Body of pancreas (tissue), 4 donors: ENCODE measurements at regions not wholly inside any gene's neighbourhood (a gene's known extent, or its start where the extent isn't known, plus 50 kb on each side); places are given as distances from the start of the nearest gene placed in this dataset.

Source experiments
- ATAC-seq: fragments of 150-250 bp; one replicate; pipeline ENCODE4 v1.9.1; 2016
- DNase-seq, 4 donors: peaks; one replicate each; pipeline ENCODE4 v3.0.0-alpha.2; 2019
- H3K27ac ChIP-seq, 4 donors: fragments of 200-600 bp; sonication (generic); 1 replicate in 3 of 4; 2 replicates in 1 of 4; pipeline versions ENCODE4 v1.5.1 to v1.6.1; 2016 to 2019; ENCODE audit warnings: mild to moderate bottlenecking in 1 of 4, mixed read lengths in 1 of 4, moderate library complexity in 1 of 4
- H3K27me3 ChIP-seq, 2 donors: fragments of 200-600 bp; sonication (generic); one replicate each; pipeline ENCODE4 v1.6.0; 2016; ENCODE audit warnings: mild to moderate bottlenecking in 1 of 2
- H3K36me3 ChIP-seq, 2 donors: fragments of 200-600 bp; sonication (generic); replicated peaks in 1 of 2; 2 replicates each; pipeline ENCODE4 v1.5.1; 2016; ENCODE audit warnings: low read depth in 2 of 2; ENCODE audit not compliant: insufficient read depth in 1 of 2
- H3K4me1 ChIP-seq: fragments of 200-600 bp; sonication (generic); one replicate; pipeline ENCODE4 v1.6.0; 2016
- H3K4me3 ChIP-seq, 2 donors: fragments of 200-600 bp; sonication (generic); 1 replicate in 1 of 2; 2 replicates in 1 of 2; pipeline ENCODE4 v1.5.1; 2016 to 2019
- H3K9me3 ChIP-seq, 3 donors: fragments of 200-600 bp; sonication (generic); 1 replicate in 2 of 3; 2 replicates in 1 of 3; pipeline ENCODE4 v1.5.1; 2016
- POLR2A ChIP-seq, 3 donors: fragments of 450-650 bp; IDR thresholded peaks; one replicate each; pipeline ENCODE4 v1.6.1; 2016; ENCODE audit warnings: antibody characterized with exemption in 3 of 3, mild to moderate bottlenecking in 2 of 3
- WGBS, 2 donors: methylation state at CpG; one replicate each; pipeline ENCODE4 v1.1.5; 2017; 5-methylcytosine and 5-hydroxymethylcytosine counted together
- intact Hi-C: fragments of 100-400 bp; cut with DNase I; formaldehyde crosslinking; loops from one replicate; pipeline ENCODE4 v1.15.1; 2023
- TF ChIP-seq, protein P1 (sequence below), 7 experiments: fragments of 450-650 bp in 4 of 7; fragments of 200-600 bp in 3 of 7; sonication (generic) in 3 of 7; IDR thresholded peaks; one replicate each; pipeline ENCODE4 v1.5.1; 2016 to 2019; ENCODE audit warnings: antibody characterized with exemption in 7 of 7

- ATAC-seq (no peak), DNase-seq (no peak)
- no peaks in the 10 kb centered on the region for H3K27me3 ChIP-seq
- H3K9me3 ChIP-seq, result no peaks in the 10 kb centered on the region
- WGBS, 2 donors, result 77 to 89% methylated on average over 2 of the region's 2 CpGs
- no peak overlapping the region for H3K27ac ChIP-seq
- H3K36me3 ChIP-seq, result no peaks in the 10 kb centered on the region
- TF ChIP-seq, protein P1, sequence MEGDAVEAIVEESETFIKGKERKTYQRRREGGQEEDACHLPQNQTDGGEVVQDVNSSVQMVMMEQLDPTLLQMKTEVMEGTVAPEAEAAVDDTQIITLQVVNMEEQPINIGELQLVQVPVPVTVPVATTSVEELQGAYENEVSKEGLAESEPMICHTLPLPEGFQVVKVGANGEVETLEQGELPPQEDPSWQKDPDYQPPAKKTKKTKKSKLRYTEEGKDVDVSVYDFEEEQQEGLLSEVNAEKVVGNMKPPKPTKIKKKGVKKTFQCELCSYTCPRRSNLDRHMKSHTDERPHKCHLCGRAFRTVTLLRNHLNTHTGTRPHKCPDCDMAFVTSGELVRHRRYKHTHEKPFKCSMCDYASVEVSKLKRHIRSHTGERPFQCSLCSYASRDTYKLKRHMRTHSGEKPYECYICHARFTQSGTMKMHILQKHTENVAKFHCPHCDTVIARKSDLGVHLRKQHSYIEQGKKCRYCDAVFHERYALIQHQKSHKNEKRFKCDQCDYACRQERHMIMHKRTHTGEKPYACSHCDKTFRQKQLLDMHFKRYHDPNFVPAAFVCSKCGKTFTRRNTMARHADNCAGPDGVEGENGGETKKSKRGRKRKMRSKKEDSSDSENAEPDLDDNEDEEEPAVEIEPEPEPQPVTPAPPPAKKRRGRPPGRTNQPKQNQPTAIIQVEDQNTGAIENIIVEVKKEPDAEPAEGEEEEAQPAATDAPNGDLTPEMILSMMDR (IDR thresholded peaks at IDR 0.05), result no peak
- no peak for TF ChIP-seq POLR2A (IDR thresholded peaks at IDR 0.05)
- H3K4me3 ChIP-seq, result no peak overlapping the region
- intact Hi-C loops, result no loop called here
- H3K4me1 ChIP-seq, result peaks cover 17% of the 10 kb centered on the region
Observed at GRCh38 chr3:180288816-180289215, 252.1 kb upstream of the PEX5L start.

- Histone ChIP-seq H3K4me1 (peaks cover 32% of the 10 kb centered on the region), H3K27ac (no peak overlapping the region), H3K36me3 (no peaks in the 10 kb centered on the region), H3K4me3 (no peak overlapping the region), H3K9me3 (no peaks in the 10 kb centered on the region), H3K27me3 (no peaks in the 10 kb centered on the region)
- DNase-seq, result no peak
- no peak for TF ChIP-seq POLR2A (IDR thresholded peaks at IDR 0.05)
- TF ChIP-seq, protein P1 (IDR thresholded peaks at IDR 0.05), result no peak
- intact Hi-C loops, result no loop called here
- no peak for ATAC-seq
Observed at GRCh38 chr3:180290300-180290699, 253.6 kb upstream of the PEX5L start.

DNA sequence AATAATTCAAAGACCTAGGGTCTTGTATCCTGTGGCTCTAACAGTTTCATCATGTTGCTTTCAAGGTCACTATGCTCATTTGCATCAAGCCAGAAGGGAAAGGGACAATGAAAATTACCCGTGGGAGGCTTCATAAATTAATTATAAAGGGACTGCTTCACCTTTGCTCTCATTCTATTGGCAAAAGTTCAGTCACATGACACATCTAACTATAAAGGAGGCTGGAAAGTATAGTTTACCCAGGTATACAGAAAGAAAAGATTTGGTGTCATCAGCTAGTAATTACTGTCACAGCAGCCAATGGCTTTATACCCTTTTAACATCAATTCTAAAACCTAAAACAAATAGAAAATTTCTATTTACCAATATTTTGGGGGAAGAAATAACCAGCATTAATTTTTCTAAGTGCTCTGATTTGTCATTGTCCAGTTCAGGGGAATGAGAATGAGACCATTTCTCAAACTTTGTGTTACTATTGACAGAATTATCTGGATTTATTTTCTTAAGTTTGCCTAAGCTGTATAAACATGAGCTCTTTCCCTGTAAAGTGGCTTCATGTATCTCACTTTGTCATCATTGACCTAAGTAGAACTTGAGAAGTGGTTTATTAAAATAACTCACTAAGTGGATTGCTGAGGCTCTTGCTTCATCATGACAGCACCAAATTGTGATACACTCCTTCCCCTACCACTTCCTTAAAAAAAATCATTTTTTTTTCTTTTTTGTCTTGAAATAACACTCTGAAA lies 257.7 kb upstream of the PEX5L start:
- TF ChIP-seq POLR2A (IDR thresholded peaks at IDR 0.05), result peak in 1 of 3 donors; percentile 14
- TF ChIP-seq, protein P1 (IDR thresholded peaks at IDR 0.05), result no peak
- H3K36me3 ChIP-seq, result no peaks in the 10 kb centered on the region
- 15 to 17% methylated on average over 1 of the region's 1 CpG for WGBS, 2 donors
- intact Hi-C loops, result no loop called here
- no peaks in the 10 kb centered on the region for H3K9me3 ChIP-seq
- peaks cover 59% of the 10 kb centered on the region for H3K4me1 ChIP-seq
- H3K27me3 ChIP-seq, result no peaks in the 10 kb centered on the region
- DNase-seq, result peak in 1 of 4 donors; percentile 22
- H3K27ac ChIP-seq, result peak overlapping the region; percentile 67 to 86 (median 74)
- no peak overlapping the region for H3K4me3 ChIP-seq
- ATAC-seq, result peak; percentile 79

- peak; percentile 76 to 84 (median 79) for DNase-seq
- H3K4me1 ChIP-seq, result peaks cover 64% of the 10 kb centered on the region
Observed at GRCh38 chr3:180295811-180296210, 259.1 kb upstream of the PEX5L start.

More at GRCh38 chr3:180295811-180296210, 259.1 kb upstream of the PEX5L start:
- Histone ChIP-seq H3K4me3 (no peak overlapping the region), H3K36me3 (no peaks in the 10 kb centered on the region), H3K9me3 (no peaks in the 10 kb centered on the region), H3K27ac (peak overlapping the region; percentile 44 to 86 (median 74)), H3K27me3 (no peaks in the 10 kb centered on the region)
- intact Hi-C loops, result no loop called here
- TF ChIP-seq, protein P1 (IDR thresholded peaks at IDR 0.05), result no peak
- TF ChIP-seq POLR2A (IDR thresholded peaks at IDR 0.05), result peak in 1 of 3 donors; percentile 21
- 9 to 14% methylated on average over 2 of the region's 2 CpGs for WGBS, 2 donors
- peak; percentile 68 for ATAC-seq
